ENCODE measurements at regions not wholly inside any gene's neighbourhood (a gene's known extent, or its start where the extent isn't known, plus 50 kb on each side); places are given as distances from the start of the nearest gene placed in this dataset.

DNA sequence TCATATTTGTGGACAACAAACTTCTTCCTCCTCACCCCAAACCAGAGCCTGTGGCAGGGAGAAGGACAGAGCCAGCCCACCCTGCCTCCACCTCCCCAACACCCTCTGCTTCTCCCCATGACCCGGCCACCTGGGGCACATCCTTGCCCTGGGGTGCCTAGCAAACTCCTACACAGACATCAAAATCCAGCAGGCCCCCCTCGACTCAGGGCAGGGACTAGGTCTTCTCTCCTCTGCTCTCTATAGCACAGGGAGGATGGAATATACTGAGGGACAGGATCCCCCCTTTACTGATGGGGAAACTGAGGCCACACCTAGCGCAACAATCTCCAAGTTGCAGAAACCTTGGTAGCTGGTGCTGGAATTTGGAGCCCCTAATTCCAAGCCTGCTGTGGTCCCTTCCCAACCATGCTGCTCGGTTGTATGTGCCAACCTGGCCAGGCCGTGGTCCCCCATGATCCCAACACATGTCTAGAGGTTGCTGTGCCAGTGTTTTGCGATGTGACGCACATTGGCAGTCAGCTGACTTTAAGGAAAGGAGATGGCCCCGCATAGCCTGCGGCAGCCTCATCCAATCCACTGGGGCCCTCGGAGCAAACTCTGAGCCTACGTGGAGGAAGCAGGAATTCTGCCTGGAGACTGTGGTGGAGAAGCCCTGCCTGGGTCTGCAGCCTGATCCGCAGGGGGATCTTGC is 53.9 kb upstream of the ADRA2C start:
- TF ChIP-seq, protein P1, sequence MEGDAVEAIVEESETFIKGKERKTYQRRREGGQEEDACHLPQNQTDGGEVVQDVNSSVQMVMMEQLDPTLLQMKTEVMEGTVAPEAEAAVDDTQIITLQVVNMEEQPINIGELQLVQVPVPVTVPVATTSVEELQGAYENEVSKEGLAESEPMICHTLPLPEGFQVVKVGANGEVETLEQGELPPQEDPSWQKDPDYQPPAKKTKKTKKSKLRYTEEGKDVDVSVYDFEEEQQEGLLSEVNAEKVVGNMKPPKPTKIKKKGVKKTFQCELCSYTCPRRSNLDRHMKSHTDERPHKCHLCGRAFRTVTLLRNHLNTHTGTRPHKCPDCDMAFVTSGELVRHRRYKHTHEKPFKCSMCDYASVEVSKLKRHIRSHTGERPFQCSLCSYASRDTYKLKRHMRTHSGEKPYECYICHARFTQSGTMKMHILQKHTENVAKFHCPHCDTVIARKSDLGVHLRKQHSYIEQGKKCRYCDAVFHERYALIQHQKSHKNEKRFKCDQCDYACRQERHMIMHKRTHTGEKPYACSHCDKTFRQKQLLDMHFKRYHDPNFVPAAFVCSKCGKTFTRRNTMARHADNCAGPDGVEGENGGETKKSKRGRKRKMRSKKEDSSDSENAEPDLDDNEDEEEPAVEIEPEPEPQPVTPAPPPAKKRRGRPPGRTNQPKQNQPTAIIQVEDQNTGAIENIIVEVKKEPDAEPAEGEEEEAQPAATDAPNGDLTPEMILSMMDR (IDR thresholded peaks at IDR 0.05; ENCODE audit: insufficient read depth, missing control alignments) = no peak
- no peak for DNase-seq (ENCODE audit: insufficient read length, low spot score)
- no peak for FAIRE-seq

- TF ChIP-seq, protein P1 (IDR thresholded peaks at IDR 0.05; ENCODE audit: insufficient read depth, missing control alignments) = no peak
- no peak for FAIRE-seq
Measured at GRCh38 chr4:3711183-3712111, 54.7 kb upstream of the ADRA2C start.

DNA sequence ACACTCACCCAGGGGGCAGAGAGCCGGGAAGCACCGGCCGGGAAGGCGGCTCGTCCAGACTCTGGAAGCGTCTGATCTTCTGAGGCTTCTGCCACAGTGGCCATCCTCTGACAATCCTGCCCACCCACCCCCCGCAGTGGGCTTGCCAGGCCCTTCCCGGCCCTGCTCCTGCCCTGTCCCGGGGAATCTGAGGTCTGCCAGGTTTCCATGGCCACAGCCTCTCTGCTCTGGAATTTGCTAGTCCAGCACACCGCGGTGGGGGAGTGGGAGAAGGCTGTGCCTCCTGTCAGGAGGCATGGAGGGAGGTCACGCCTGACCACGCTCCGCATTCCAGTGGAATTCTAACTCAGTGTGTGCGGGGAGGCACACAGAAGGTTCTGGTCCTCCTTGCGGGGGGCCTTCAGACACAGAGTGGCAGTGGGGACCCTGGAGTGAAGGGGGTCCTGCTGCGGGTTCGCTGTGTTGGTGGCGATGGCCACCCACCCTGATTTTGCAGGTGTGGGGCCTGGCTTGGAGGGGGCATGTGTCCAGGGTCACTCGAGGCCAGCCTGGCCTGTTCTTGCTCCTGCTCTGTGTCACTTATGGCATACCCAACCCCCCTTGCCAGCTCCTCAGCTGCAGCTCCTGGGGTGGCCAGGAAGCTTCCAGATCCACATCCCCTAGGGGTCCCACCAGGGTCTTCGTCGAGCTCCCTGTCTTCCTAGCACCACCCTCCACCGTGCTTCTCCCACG is 55.6 kb upstream of the ADRA2C start:
- FAIRE-seq = no peak
- TF ChIP-seq, protein P1 (IDR thresholded peaks at IDR 0.05; ENCODE audit: insufficient read depth, missing control alignments) = no peak
- no peak for DNase-seq (ENCODE audit: insufficient read length, low spot score)

More at GRCh38 chr4:3711183-3712111, 54.7 kb upstream of the ADRA2C start:
- no peak for DNase-seq (ENCODE audit: insufficient read length, low spot score)

DNA sequence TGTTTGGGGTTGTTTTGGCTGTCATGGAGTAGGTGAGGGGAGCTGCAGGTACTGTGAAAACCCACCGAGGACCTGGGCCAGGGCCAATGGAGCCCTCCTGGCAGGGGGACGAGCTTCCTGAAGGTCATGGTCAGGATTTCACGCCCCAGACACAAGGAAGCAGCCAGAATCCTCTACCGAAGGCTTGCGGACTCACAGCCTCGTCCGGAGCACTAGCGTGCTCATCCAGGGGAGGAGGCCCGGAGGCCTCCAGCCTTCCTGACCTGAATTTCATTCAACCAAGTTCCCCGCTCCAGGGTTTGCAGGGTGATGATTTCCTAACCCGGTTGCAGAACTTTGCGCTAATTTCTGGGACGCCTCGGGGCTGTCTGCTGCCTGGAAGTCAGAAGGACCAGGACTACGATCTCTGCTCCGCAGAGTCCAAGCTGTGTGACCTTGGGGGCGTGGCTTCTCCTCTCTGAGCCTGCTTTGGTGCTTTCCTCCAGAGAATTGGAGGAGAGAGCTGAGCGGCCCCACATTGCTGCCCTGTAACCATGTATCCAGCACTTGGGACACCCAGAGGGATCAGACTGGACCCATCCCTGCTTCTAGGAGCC is 56.2 kb upstream of the ADRA2C start:
- DNase-seq (ENCODE audit: insufficient read length, low spot score) (no peak), FAIRE-seq (no peak)
- TF ChIP-seq, protein P1 (IDR thresholded peaks at IDR 0.05; ENCODE audit: insufficient read depth, missing control alignments) = no peak

DNA sequence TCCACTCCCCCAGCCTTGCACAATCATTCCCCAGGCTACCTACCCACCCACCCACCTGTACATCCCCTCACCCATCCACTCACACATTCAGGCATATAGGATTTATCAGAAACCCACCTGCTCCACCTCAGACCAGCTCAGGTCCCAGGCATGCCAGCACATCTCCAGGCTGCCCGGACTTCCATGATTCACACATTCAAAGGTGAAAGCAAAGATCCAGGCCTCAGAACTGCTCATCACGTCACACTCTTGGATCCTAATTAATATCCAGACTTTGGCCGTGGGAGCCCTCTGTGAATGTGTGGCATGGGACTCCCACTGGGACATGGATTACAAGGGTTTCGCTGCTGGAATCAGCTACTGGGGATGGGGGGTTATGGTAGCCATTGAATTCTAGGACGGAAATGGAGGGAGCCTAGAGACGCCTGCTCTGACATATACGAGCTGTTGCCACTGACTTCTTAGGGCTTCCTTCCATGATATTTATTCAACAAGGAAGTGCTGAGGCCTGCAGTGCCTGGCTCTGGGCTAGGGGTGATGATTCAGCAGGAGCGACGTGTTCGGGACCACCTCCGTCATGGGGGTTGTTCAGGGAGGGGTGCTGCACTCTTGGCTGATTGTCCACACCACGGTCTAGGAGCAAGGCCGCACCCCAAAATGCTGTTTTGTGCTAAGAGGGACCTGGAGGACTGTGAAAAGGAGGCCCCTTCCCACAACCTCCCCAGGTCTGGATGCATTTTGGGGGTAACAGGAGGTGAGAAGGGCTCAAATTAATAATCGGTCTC is 56.9 kb upstream of the ADRA2C start:
- TF ChIP-seq, protein P1 (IDR thresholded peaks at IDR 0.05; ENCODE audit: insufficient read depth, missing control alignments) = no peak
- FAIRE-seq (no peak), DNase-seq (ENCODE audit: insufficient read length, low spot score) (no peak)

GRCh38 chr4:3708611-3709010 is 57.6 kb upstream of the ADRA2C start:
- TF ChIP-seq, protein P1 (IDR thresholded peaks at IDR 0.05; ENCODE audit: insufficient read depth, missing control alignments) = no peak
- DNase-seq (ENCODE audit: insufficient read length, low spot score) (no peak), FAIRE-seq (no peak)

Measured in D721Med (cell line).